ENCODE measurements at regions not wholly inside any gene's neighbourhood (a gene's known extent, or its start where the extent isn't known, plus 50 kb on each side); places are given as distances from the start of the nearest gene placed in this dataset.

DNA sequence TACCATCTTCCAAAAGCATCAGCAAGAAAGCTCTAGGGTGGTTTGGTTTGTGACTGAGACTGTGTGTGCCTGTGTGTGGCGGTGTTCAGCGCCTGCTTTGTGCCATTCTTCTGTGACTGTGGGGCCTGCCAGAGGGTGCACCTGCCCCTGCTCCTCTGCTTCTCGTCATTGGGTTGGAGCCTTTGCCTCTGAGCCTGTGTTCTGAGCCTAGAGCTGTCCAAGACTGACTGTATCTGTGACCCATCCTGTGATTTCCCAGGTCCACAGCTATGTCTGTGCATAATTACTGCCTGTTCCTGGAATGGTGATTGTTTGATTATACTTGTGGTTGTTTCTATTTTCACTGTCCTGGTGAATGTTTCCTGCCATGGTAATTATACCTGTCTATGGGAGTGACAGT is 57.1 kb upstream of the KLHL29 start:
- H3K4me3 ChIP-seq (ENCODE audit: low read length in 2 of 2) = no peak overlapping the region
- ATAC-seq (ENCODE audit: low FRiP score) (no peak), DNase-seq (no peak)
- no peaks in the 10 kb centered on the region for H3K36me3 ChIP-seq (ENCODE audit: control insufficient read depth in 1 of 2, insufficient read depth in 2 of 2, low read length in 1 of 2)
- H3K9me3 ChIP-seq (ENCODE audit: control insufficient read depth, low read length) = no peaks in the 10 kb centered on the region
- H3K4me1 ChIP-seq (ENCODE audit: control insufficient read depth in 1 of 2, insufficient read depth in 2 of 2, low read length in 2 of 2) = no peaks in the 10 kb centered on the region
- 55 to 76% methylated on average over 3 of the region's 3 CpGs for WGBS, 2 donors
- intact Hi-C loops (cut with DNase I) = no loop called here
- no peak overlapping the region for H3K27ac ChIP-seq (ENCODE audit: low read depth in 1 of 2, low read length in 2 of 2)
- H3K27me3 ChIP-seq (ENCODE audit: control insufficient read depth in 1 of 2, insufficient read depth in 2 of 2, low read length in 1 of 2) = no peaks in the 10 kb centered on the region

DNA sequence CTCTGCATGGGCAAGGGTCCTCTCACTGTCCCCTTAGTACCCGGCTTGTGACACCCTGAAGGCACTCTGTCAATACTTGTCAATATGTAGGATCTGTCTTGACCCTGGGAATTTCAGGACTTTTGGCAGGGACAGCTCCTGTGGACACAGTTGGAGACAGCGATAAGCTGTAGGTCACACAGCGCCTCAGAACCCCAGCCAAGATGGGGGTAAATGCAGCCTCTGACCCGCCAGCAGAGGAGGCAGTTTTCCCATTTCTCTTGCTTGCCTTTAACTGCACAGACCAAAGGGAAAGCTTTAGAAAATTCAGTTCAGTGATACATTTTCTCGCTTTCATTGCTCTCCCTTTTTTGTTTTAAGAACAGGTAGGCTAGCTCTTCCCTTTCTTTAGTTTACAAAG is 54.8 kb upstream of the KLHL29 start:
- Histone ChIP-seq H3K9me3 (ENCODE audit: control insufficient read depth, low read length) (no peaks in the 10 kb centered on the region), H3K36me3 (ENCODE audit: control insufficient read depth in 1 of 2, insufficient read depth in 2 of 2, low read length in 1 of 2) (no peaks in the 10 kb centered on the region), H3K27me3 (ENCODE audit: control insufficient read depth in 1 of 2, insufficient read depth in 2 of 2, low read length in 1 of 2) (no peaks in the 10 kb centered on the region), H3K4me1 (ENCODE audit: control insufficient read depth in 1 of 2, insufficient read depth in 2 of 2, low read length in 2 of 2) (no peaks in the 10 kb centered on the region), H3K27ac (ENCODE audit: low read depth in 1 of 2, low read length in 2 of 2) (no peak overlapping the region), H3K4me3 (ENCODE audit: low read length in 2 of 2) (no peak overlapping the region)
- DNase-seq (no peak), ATAC-seq (ENCODE audit: low FRiP score) (no peak)
- intact Hi-C loops (cut with DNase I) = no loop called here
- 32 to 35% methylated on average over 5 of the region's 5 CpGs for WGBS, 2 donors

Data from aorta (tissue), 5 donors.